ENCODE measurements at regions not wholly inside any gene's neighbourhood (a gene's known extent, or its start where the extent isn't known, plus 50 kb on each side); places are given as distances from the start of the nearest gene placed in this dataset.

DNA sequence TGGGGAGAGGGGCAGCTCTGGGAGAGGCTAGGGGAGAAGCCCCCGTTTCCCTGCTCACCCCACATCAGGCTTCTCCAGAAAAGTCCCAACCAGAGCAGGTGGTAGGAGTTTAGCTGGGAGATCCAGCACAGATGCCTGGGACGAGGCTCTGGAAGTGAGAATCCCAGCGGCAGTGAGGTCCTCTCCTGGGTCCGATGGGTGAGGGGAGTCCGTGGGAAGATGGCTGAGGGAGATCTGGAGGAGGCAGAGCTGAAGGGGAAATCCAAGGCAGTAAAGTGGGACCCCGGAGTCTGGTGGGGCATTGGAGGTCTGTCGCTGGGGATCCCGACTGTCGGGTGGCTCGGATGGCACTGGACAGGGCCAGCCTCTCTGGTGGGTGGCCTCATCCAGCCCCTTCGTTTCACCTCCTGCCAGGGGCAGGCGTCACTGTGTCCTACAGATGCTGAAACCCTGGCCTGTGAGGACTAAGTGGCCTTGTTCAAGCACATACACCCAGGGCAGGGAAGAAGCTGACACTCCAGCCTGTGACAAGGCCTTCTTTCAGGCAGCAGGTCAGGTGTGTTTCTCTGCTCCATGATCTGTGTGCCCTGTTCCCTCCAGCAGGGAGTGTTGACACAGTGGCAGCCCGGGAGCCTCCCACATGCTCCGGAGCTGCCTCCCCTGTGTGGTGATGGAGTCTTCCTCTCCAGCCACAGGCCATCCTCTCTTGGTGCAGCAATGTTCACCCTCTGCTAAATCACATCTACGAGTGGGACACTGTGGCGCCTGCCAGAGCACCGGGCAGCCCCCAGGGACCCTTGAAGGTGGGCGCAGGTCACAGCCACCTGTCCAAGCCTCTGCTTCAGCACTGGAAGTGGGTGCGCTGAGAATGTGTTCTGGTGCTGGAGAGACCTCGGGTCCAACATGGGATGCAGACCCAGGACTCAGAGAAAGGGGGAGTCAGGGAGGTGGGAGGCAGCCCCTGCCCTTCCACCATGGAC, 850.8 kb downstream of the BRD1 start:
- peaks cover 4% of the 10 kb centered on the region for H3K27me3 Mint-ChIP-seq
- ATAC-seq (ENCODE audit: low read depth) (no peak), DNase-seq (ENCODE audit: low spot score in 2 of 2) (no peak)
- H3K4me3 Mint-ChIP-seq: no peak overlapping the region
- no peak overlapping the region for H3K27ac Mint-ChIP-seq
- H3K9me3 Mint-ChIP-seq: peaks cover 3% of the 10 kb centered on the region
- H3K4me1 Mint-ChIP-seq: no peaks in the 10 kb centered on the region
- H3K36me3 Mint-ChIP-seq: no peaks in the 10 kb centered on the region

DNA sequence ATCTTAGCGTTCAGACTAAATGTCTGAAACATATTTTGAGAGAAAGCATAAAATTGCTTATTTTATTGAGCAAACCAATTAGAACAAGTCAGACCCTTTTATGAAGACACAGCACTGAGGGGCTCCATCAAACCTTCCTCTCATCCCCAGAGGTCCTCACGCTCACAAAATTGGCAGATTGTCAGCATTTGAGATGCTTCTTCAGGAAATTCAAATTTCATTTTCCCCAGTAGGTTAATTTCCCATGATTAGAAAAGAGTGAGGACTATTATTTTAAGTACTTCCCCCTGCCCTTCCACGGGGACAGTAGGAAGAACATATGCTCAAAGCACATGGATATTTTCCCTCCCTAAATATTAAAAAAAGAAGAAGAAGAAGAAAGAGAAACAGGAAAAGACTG, 851.8 kb downstream of the BRD1 start:
- Mint-ChIP-seq H3K36me3 (no peaks in the 10 kb centered on the region), H3K9me3 (peaks cover 3% of the 10 kb centered on the region), H3K4me3 (no peak overlapping the region), H3K27me3 (peaks cover 6% of the 10 kb centered on the region), H3K27ac (no peak overlapping the region), H3K4me1 (no peaks in the 10 kb centered on the region)
- ATAC-seq (ENCODE audit: low read depth) (no peak), DNase-seq (ENCODE audit: low spot score in 2 of 2) (no peak)

DNA sequence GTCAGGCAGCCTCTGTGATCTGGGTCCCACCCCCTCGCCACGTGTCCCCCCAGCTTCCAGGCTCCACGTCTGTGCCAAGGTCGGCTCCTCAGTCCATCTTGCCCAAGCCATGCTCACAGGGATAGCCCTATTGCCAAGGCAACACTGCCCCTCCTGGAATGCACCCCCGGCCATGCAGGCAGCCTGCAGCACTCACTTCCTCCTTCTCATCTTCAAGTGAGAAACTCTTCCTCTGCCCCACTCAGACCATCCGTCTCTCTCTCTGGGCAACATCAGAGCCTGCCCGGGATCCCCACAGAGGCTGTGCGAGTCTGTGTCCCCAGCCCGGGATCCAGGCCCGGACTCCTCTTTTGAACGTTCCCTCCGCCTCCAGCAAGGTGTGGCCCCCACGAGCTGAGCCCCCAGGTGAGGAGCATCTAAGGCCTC, 852.3 kb downstream of the BRD1 start:
- H3K36me3 Mint-ChIP-seq: no peaks in the 10 kb centered on the region
- H3K27me3 Mint-ChIP-seq: peaks cover 6% of the 10 kb centered on the region
- H3K4me3 Mint-ChIP-seq: no peak overlapping the region
- H3K9me3 Mint-ChIP-seq: peaks cover 3% of the 10 kb centered on the region
- ATAC-seq (ENCODE audit: low read depth): no peak
- H3K4me1 Mint-ChIP-seq: no peaks in the 10 kb centered on the region
- no peak for DNase-seq (ENCODE audit: low spot score in 2 of 2)
- no peak overlapping the region for H3K27ac Mint-ChIP-seq

DNA sequence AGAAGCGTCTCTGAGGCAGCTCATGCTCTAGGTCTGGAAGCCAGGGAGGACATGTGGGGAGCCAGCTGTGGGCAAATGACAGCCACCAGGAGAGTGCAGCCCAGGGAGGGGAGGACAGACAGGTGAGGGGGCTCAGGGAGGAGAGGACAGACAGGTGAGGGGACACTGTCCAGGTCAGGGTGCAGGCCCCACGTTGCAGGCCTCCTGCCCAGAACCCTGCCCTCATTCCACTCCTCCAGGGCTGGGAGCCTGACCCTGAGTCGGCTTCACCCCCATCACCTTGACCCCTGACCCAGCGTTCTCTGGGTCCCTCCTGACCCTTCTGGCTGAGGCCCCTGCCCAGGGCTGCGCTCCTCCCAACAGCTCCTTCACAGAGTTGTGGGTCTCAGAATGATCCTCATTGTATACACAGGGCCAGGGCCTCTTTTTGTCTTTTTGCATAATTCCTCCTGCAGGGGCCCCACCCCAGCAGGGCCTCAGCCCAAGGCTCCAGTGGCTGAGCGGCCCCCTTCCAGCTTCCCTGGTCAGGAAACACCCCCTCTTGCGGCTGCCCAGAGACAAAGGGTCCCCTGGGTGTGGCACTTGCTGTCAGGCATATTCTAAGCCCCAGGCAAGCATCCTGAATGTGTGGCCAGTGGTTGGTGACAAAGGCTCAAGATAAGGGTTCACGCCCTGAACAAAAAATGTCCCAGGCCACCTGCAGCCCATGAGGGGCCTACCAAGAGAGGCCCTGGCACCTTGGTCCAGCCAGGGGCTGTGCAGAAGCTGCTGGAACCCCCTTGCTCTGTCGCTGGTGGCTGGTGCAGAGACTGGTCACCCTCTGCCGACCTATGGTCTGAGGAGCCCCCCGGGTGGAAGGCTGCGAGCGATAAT, 853.0 kb downstream of the BRD1 start:
- Mint-ChIP-seq H3K9me3 (peaks cover 3% of the 10 kb centered on the region), H3K4me1 (no peaks in the 10 kb centered on the region), H3K4me3 (no peak overlapping the region), H3K36me3 (no peaks in the 10 kb centered on the region), H3K27ac (no peak overlapping the region), H3K27me3 (peaks cover 8% of the 10 kb centered on the region)
- ATAC-seq (ENCODE audit: low read depth) (no peak), DNase-seq (ENCODE audit: low spot score in 2 of 2) (no peak)

DNA sequence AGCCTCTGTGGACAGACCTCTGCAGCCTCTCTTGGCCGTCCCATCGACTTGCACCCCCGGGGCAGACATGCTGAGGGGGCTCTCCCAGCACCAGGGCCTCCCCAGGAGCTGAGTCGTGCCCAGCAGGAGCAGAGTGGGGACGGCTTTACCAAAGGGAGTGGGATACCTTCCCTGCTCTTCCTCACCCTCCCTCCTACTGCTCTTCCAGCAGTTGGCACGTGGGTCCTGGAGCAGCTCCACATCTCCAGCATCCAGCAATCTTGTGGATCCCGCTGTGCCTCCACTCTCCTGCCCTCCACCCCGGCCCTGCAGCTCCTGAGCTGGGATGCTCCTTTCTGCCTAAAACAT, 854.0 kb downstream of the BRD1 start:
- Mint-ChIP-seq H3K4me3 (no peak overlapping the region), H3K27me3 (peaks cover 8% of the 10 kb centered on the region)

DNA sequence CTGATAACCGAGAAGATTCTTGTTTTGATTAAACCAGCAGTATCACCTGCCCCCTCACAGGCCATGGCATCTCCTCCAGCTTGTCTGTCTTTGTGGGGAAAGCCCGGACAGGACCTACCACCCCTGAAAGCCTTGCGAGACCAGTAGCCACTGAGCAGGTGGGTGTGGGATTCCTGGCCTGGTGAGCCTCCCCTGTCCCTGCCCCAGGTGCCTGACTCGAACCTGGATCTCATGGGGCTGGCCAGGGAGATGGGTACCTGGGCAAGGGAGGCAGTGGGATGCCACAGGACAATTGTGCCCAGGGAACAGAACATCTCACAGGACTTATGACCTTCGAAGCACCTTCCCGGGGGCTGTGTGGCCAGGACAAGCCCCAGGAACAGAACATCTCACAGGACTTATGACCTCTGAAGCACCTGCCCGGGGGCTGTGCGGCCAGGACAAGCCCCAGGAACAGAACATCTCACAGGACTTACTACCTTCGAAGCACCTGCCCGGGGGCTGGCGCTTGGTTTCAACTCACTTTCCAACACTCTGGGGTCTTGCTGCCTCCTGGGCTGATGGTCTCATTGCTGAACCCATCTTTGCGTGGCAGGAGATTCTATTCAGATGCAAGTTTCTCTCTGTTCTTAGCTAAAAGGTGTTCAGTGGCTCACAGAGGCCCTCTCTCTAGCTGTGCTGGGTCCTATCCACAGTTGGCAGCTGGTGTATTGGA, 854.5 kb downstream of the BRD1 start:
- DNase-seq (ENCODE audit: low spot score in 2 of 2) (no peak), ATAC-seq (ENCODE audit: low read depth) (no peak)
- H3K27me3 Mint-ChIP-seq: peaks cover 9% of the 10 kb centered on the region
- no peaks in the 10 kb centered on the region for H3K9me3 Mint-ChIP-seq
- no peaks in the 10 kb centered on the region for H3K36me3 Mint-ChIP-seq
- H3K27ac Mint-ChIP-seq: no peak overlapping the region
- no peaks in the 10 kb centered on the region for H3K4me1 Mint-ChIP-seq
- H3K4me3 Mint-ChIP-seq: no peak overlapping the region

More for the DNA sequence above, 854.0 kb downstream of the BRD1 start:
- Mint-ChIP-seq H3K27ac (no peak overlapping the region), H3K4me1 (no peaks in the 10 kb centered on the region), H3K36me3 (no peaks in the 10 kb centered on the region), H3K9me3 (peaks cover under 1% of the 10 kb centered on the region)
- ATAC-seq (ENCODE audit: low read depth): no peak
- DNase-seq (ENCODE audit: low spot score in 2 of 2): no peak

DNA sequence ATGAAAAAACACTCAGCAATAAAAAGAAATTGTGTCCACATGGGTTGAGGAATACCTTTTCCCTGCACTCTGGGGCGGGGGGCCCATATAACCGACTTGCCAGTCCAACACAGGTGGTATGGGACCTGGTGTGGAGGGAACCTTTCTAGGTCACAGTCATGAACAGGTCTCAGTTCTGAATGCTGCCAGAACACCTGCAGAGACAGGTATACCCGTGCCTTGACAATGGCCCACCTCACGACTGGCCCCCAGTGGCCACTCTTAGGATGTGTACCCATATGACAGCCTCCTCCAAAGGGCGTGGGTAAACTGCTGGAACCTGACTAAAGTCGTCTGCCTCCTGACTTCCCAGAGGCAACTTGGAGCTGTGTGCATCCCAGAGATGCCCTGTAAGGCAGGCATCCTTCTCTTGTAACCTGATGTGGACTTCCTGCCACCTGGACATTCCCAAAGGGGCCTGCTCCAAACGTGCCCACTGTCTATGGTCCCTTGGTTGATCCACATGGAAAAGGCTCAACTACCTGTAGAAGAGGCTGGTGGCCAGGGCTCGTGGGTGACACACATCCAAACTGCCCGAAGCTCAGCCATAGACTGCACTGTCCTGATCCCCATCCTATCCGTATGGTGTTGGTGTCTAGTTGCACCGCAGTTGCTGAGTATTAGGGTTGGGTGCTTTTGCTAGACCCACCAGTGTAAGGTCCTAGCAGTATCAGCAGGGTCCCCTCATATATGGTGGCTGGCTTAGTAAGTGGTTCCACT, 859.3 kb downstream of the BRD1 start:
- Mint-ChIP-seq H3K9me3 (peaks cover 5% of the 10 kb centered on the region), H3K36me3 (no peaks in the 10 kb centered on the region), H3K4me3 (no peak overlapping the region), H3K27ac (no peak overlapping the region), H3K4me1 (no peaks in the 10 kb centered on the region), H3K27me3 (peaks cover 7% of the 10 kb centered on the region)
- ATAC-seq (ENCODE audit: low read depth) (no peak), DNase-seq (ENCODE audit: low spot score in 2 of 2) (no peak)

DNA sequence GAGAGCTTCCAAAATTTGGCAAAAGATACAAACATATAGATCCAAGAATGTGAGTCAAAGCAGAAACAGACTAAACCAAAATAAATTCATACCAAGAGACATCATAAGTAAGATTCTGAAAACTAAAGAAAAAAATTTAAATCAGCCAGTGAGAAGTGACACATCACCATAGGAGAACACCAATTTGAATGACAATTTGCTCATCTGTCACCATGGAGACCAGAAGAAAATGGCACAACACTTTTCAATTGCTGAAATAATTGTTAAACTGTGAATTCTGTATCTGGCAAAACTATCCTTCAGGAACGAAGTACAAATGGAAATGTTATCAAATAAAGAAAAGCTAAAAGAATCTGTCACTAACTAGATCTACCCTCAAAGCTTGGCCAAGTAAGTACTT, 864.3 kb downstream of the BRD1 start:
- ATAC-seq (ENCODE audit: low read depth): no peak
- Mint-ChIP-seq H3K4me3 (no peak overlapping the region), H3K27me3 (peaks cover 12% of the 10 kb centered on the region), H3K36me3 (no peaks in the 10 kb centered on the region), H3K9me3 (peaks cover 6% of the 10 kb centered on the region), H3K27ac (no peak overlapping the region), H3K4me1 (no peaks in the 10 kb centered on the region)
- DNase-seq (ENCODE audit: low spot score in 2 of 2): no peak

DNA sequence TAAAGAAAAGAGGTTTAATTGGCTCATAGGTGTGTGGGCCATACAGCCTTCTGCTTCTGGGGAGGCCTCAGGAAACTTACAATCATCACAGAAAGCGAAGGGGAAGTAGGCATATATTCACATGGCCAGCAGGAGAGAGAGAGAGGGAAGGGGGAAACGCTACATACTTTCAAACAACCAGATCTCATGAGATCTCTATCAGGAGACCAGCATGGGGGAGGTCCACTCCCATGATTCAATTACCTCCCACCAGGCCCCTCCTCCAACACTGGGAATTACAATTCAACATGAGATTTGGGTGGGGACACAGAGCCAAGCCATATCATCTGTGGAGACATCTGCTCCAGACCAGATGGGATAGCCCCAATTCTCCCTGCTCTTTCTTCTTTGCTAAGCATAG, 866.0 kb downstream of the BRD1 start:
- Mint-ChIP-seq H3K36me3 (no peaks in the 10 kb centered on the region), H3K4me3 (no peak overlapping the region), H3K27ac (no peak overlapping the region), H3K4me1 (no peaks in the 10 kb centered on the region), H3K9me3 (peaks cover 10% of the 10 kb centered on the region), H3K27me3 (peaks cover 16% of the 10 kb centered on the region)
- no peak for DNase-seq (ENCODE audit: low spot score in 2 of 2)
- ATAC-seq (ENCODE audit: low read depth): no peak

DNA sequence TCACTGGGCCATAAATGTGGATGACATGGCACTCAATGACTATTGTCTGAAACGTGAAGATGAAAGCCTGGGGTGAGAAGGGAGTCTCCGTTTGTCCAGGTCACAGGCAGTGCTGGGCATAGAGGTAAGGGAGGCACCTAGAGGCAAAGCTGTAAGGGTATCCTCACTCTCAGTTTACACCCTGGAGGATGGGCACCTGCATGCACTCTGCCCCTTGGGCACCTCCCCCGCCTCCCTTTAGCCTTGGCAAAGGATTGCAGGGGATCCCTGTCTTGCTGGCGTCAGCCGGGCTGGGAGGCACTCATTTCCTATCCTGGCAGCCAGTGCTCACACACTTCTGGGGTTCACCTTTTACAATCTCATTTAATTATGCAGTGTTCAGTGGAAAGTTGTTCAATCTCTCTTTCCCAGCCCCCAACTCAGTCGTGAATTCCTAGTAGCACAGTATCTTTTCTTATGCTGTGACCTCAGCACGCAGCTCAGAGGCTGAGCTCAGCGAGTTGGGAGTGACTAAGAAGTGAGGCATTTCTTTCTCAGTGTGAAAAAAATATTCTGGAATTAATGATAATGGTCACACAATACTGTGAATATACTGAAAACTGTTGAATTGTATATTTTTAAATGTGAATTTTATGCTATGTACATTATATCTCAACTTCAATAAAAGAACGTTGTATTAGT, 866.6 kb downstream of the BRD1 start:
- Mint-ChIP-seq H3K9me3 (peaks cover 16% of the 10 kb centered on the region), H3K27me3 (peaks cover 16% of the 10 kb centered on the region), H3K4me1 (no peaks in the 10 kb centered on the region), H3K36me3 (no peaks in the 10 kb centered on the region), H3K4me3 (no peak overlapping the region), H3K27ac (no peak overlapping the region)
- ATAC-seq (ENCODE audit: low read depth) (no peak), DNase-seq (ENCODE audit: low spot score in 2 of 2) (peak in 1 of 2 donors; percentile 8)

DNA sequence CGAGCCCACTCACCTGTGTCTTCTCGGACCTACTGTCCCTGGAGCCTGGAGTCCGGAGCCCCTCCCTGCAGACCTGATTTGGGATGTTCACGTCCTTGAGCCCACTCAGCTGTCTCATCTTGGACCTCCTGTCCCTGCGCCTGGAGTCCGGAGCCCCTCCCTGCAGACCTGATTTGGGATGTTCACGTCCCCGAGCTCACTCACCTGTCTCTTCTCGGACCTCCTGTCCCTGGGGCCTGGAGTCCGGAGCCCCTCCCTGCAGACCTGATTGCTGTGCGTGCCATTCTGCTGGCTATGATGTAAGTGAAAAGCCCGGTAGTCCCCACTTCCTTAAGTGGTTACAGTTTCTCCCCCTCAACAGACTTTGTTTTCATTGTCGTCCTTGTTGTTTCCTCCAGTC, 867.1 kb downstream of the BRD1 start:
- no peaks in the 10 kb centered on the region for H3K4me1 Mint-ChIP-seq
- H3K27ac Mint-ChIP-seq: no peak overlapping the region
- H3K27me3 Mint-ChIP-seq: peaks cover 16% of the 10 kb centered on the region
- no peaks in the 10 kb centered on the region for H3K36me3 Mint-ChIP-seq
- DNase-seq (ENCODE audit: low spot score in 2 of 2) (no peak), ATAC-seq (ENCODE audit: low read depth) (no peak)
- H3K9me3 Mint-ChIP-seq: peaks cover 16% of the 10 kb centered on the region
- no peak overlapping the region for H3K4me3 Mint-ChIP-seq

DNA sequence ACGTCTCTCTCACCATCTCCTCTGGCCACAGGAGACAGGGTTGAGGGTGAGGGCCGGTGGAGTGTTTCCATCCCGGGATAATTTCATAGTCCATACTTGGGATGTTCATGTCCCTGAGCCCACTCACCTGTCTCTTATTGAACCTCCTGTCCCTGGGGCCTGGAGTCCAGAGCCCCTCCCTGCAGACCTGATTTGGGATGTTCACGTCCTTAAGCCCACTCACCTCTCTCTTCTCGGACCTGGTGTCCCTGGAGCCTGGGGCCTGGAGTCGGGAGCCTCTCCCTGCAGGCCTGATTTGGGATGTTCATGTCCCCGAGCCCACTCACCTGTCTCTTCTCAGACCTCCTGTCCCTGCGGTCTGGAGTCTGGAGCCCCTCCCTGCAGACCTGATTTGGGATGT, 868.2 kb downstream of the BRD1 start:
- Mint-ChIP-seq H3K9me3 (peaks cover 15% of the 10 kb centered on the region), H3K4me1 (no peaks in the 10 kb centered on the region), H3K36me3 (no peaks in the 10 kb centered on the region), H3K4me3 (no peak overlapping the region), H3K27me3 (peaks cover 16% of the 10 kb centered on the region), H3K27ac (no peak overlapping the region)
- DNase-seq (ENCODE audit: low spot score in 2 of 2) (peak in 1 of 2 donors; percentile 4), ATAC-seq (ENCODE audit: low read depth) (no peak)

DNA sequence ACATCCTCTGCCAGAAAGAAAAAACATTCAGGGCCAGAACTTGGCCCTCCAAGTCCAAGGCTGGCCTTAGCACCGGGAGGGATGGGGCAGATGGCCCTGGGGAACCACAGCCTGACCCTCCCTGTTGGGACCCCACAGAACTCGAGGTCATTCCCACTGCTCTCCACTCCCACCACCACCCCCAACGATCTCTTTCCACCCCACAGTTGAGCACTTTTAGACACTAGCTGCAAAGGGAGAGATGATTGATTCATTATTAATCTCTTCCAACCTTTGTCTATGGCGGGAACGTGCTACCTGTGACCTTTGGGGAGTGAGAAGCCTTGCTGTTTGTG, 869.7 kb downstream of the BRD1 start:
- ATAC-seq (ENCODE audit: low read depth) (no peak), DNase-seq (ENCODE audit: low spot score in 2 of 2) (peak in 1 of 2 donors; percentile 0)
- Mint-ChIP-seq H3K4me1 (no peaks in the 10 kb centered on the region), H3K4me3 (no peak overlapping the region), H3K9me3 (peaks cover 10% of the 10 kb centered on the region), H3K27ac (no peak overlapping the region), H3K27me3 (peaks cover 14% of the 10 kb centered on the region), H3K36me3 (no peaks in the 10 kb centered on the region)
